AG04450 (cell line): ENCODE measurements at regions not wholly inside any gene's neighbourhood (a gene's known extent, or its start where the extent isn't known, plus 50 kb on each side); places are given as distances from the start of the nearest gene placed in this dataset.

Source experiments
- CTCF ChIA-PET: fragments of 300-600, 350-600 bp; formaldehyde crosslinking; extraction: SDS; loops from one replicate; lab custom pipeline; 2022; ENCODE audit warnings: antibody characterized with exemption, inconsistent platforms; lab: Charles Lee
- POLR2A ChIA-PET: fragments of 350-600 bp; formaldehyde crosslinking; extraction: SDS; loops from one replicate; lab custom pipeline; 2021; ENCODE audit warnings: antibody characterized with exemption, inconsistent platforms; lab: Yijun Ruan, JAX
- DNase-seq: peaks from one replicate; pipeline ENCODE4 v3.0.0-alpha.2; 2011; ENCODE audit warnings: low read depth, low spot score
- H3K27ac ChIP-seq: one replicate; pipeline ENCODE4 v1.5.1; 2012; ENCODE audit warnings: low read depth, low read length, control low read depth
- H3K27me3 ChIP-seq: one replicate; pipeline ENCODE4 v1.6.0; 2012; ENCODE audit warnings: low read length; ENCODE audit not compliant: control insufficient read depth, insufficient read depth
- H3K4me3 ChIP-seq: 2 replicates; pipeline ENCODE4 v1.5.1; 2011; ENCODE audit warnings: mild to moderate bottlenecking, low read depth, low read length, control low read depth
- H3K9me3 ChIP-seq: 2 replicates; pipeline ENCODE4 v1.5.1; 2012; ENCODE audit warnings: low read length; ENCODE audit not compliant: control insufficient read depth, insufficient read depth
- CTCF ChIP-seq: IDR thresholded peaks from 2 replicates; pipeline ENCODE4 v1.5.1; 2011; ENCODE audit warnings: low read depth, low read length, control low read depth, inconsistent platforms

GRCh38 chr14:34027130-34027989 is 76.5 kb upstream of the EGLN3 start:
- POLR2A ChIA-PET: no interaction called here
- no peaks in the 10 kb centered on the region for H3K9me3 ChIP-seq
- peaks cover 4% of the 10 kb centered on the region for H3K27me3 ChIP-seq
- TF ChIP-seq CTCF: no peak
- no peak for DNase-seq
- no peak overlapping the region for H3K27ac ChIP-seq
- CTCF ChIA-PET: no interaction called here
- H3K4me3 ChIP-seq: no peak overlapping the region

- CTCF ChIA-PET: no interaction called here
- no peak for TF ChIP-seq CTCF
- peaks cover 4% of the 10 kb centered on the region for H3K27me3 ChIP-seq
- DNase-seq: no peak
- H3K9me3 ChIP-seq: no peaks in the 10 kb centered on the region
- no peak overlapping the region for H3K4me3 ChIP-seq
- H3K27ac ChIP-seq: no peak overlapping the region
- POLR2A ChIA-PET: no interaction called here
Measured at GRCh38 chr14:34025325-34026017, 74.6 kb upstream of the EGLN3 start.

- no peaks in the 10 kb centered on the region for H3K9me3 ChIP-seq
- POLR2A ChIA-PET: no interaction called here
- CTCF ChIA-PET: no interaction called here
Measured at GRCh38 chr14:34024768-34025144, 73.9 kb upstream of the EGLN3 start.

GRCh38 chr14:34023824-34024767 is 73.2 kb upstream of the EGLN3 start:
- POLR2A ChIA-PET: no interaction called here
- CTCF ChIA-PET: no interaction called here
- no peak for DNase-seq
- Histone ChIP-seq H3K9me3 (no peaks in the 10 kb centered on the region), H3K27me3 (peaks cover 4% of the 10 kb centered on the region), H3K4me3 (no peak overlapping the region), H3K27ac (no peak overlapping the region)
- no peak for TF ChIP-seq CTCF

More at GRCh38 chr14:34024768-34025144, 73.9 kb upstream of the EGLN3 start:
- H3K27me3 ChIP-seq: peaks cover 4% of the 10 kb centered on the region
- DNase-seq: no peak
- H3K4me3 ChIP-seq: no peak overlapping the region
- no peak for TF ChIP-seq CTCF
- H3K27ac ChIP-seq: no peak overlapping the region
